ENCODE measurements at regions not wholly inside any gene's neighbourhood (a gene's known extent, or its start where the extent isn't known, plus 50 kb on each side); places are given as distances from the start of the nearest gene placed in this dataset.

- no peak for DNase-seq (ENCODE audit: low read depth)
- H3K4me3 ChIP-seq (ENCODE audit: low read depth, low read length) = no peak overlapping the region
Measured at GRCh38 chr12:75568393-75568792, 57.0 kb upstream of the KRR1 start.

- no peak for DNase-seq (ENCODE audit: low read depth)
- H3K4me3 ChIP-seq (ENCODE audit: low read depth, low read length) = no peak overlapping the region
Measured at GRCh38 chr12:75565795-75566194, 54.4 kb upstream of the KRR1 start.

GRCh38 chr12:75564852-75565251 is 53.4 kb upstream of the KRR1 start:
- no peak for DNase-seq (ENCODE audit: low read depth)
- no peak overlapping the region for H3K4me3 ChIP-seq (ENCODE audit: low read depth, low read length)

GRCh38 chr12:75564398-75564797 is 53.0 kb upstream of the KRR1 start:
- no peak overlapping the region for H3K4me3 ChIP-seq (ENCODE audit: low read depth, low read length)
- DNase-seq (ENCODE audit: low read depth) = no peak

GRCh38 chr12:75563351-75563750 is 51.9 kb upstream of the KRR1 start:
- no peak overlapping the region for H3K4me3 ChIP-seq (ENCODE audit: low read depth, low read length)
- DNase-seq (ENCODE audit: low read depth) = no peak

GRCh38 chr12:75561921-75562320 is 50.5 kb upstream of the KRR1 start:
- DNase-seq (ENCODE audit: low read depth) = no peak
- H3K4me3 ChIP-seq (ENCODE audit: low read depth, low read length) = no peak overlapping the region
